ENCODE measurements at regions not wholly inside any gene's neighbourhood (a gene's known extent, or its start where the extent isn't known, plus 50 kb on each side); places are given as distances from the start of the nearest gene placed in this dataset.

DNA sequence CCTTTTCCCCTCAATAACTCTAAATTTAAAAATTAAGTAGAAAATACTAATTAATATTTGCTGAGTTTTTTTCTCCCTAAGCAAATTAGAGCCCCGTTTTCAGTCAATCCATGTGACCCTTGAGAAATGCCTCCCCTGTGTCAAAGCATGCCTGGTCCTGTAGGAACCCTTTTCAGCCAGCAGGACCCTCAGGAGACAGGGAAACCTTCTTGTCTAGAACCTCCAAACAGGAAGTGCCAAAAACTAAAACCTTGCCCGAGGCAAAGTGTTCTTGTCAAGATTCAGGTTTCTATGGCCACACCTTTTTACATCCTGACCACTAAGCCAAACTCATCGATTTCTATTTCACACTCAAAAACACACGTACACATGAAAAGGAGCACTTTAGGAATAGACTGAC, 60.1 kb upstream of the NFE2L3 start:
- no peaks in the 10 kb centered on the region for H3K36me3 ChIP-seq
- no peak for DNase-seq
- intact Hi-C loops (cut with DNase I): loop anchor here in 1 of 4 donors (10.0 kb wide), 1 partner anchor 273 kb away; no protein-coding TSS in a partner anchor
- no peaks in the 10 kb centered on the region for H3K4me1 ChIP-seq (ENCODE audit: insufficient read depth)
- H3K4me3 ChIP-seq: no peak overlapping the region
- no peaks in the 10 kb centered on the region for H3K9me3 ChIP-seq
- TF ChIP-seq POLR2A (IDR thresholded peaks at IDR 0.05): no peak
- no peak for TF ChIP-seq EP300 (IDR thresholded peaks at IDR 0.05)
- TF ChIP-seq, protein P1, sequence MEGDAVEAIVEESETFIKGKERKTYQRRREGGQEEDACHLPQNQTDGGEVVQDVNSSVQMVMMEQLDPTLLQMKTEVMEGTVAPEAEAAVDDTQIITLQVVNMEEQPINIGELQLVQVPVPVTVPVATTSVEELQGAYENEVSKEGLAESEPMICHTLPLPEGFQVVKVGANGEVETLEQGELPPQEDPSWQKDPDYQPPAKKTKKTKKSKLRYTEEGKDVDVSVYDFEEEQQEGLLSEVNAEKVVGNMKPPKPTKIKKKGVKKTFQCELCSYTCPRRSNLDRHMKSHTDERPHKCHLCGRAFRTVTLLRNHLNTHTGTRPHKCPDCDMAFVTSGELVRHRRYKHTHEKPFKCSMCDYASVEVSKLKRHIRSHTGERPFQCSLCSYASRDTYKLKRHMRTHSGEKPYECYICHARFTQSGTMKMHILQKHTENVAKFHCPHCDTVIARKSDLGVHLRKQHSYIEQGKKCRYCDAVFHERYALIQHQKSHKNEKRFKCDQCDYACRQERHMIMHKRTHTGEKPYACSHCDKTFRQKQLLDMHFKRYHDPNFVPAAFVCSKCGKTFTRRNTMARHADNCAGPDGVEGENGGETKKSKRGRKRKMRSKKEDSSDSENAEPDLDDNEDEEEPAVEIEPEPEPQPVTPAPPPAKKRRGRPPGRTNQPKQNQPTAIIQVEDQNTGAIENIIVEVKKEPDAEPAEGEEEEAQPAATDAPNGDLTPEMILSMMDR (IDR thresholded peaks at IDR 0.05): no peak
- H3K27ac ChIP-seq: no peak overlapping the region
- no peaks in the 10 kb centered on the region for H3K27me3 ChIP-seq
- WGBS, 3 donors: 66 to 75% (median 73%) methylated on average over 4 of the region's 4 CpGs

DNA sequence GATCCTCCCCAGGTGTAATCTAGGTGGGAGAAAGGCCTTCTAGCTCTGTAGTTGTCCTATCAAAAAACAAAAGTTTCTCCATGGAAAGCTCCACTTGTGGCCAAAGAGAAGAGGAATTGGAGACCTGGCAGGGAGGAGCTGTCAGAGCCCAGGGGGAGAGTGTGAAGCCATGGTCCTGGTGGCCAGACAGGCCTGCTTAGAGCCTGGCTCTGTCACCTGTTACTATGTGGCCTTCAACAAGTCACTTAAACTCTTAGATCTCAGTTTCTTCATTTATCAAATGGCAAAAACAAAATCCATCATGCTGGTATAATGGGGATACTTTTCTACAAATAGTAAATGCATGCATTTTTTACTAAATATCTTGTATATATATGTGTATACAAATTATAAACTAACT, 59.0 kb upstream of the NFE2L3 start:
- intact Hi-C loops (cut with DNase I): loop anchor here in 1 of 4 donors (10.0 kb wide), 1 partner anchor 272 kb away; no protein-coding TSS in a partner anchor
- Histone ChIP-seq H3K9me3 (no peaks in the 10 kb centered on the region), H3K4me3 (no peak overlapping the region), H3K36me3 (no peaks in the 10 kb centered on the region), H3K27ac (no peak overlapping the region), H3K27me3 (no peaks in the 10 kb centered on the region), H3K4me1 (ENCODE audit: insufficient read depth) (no peaks in the 10 kb centered on the region)
- no peak for DNase-seq
- TF ChIP-seq, protein P1 (IDR thresholded peaks at IDR 0.05): no peak
- TF ChIP-seq EP300 (IDR thresholded peaks at IDR 0.05) (no peak), POLR2A (IDR thresholded peaks at IDR 0.05) (no peak)

DNA sequence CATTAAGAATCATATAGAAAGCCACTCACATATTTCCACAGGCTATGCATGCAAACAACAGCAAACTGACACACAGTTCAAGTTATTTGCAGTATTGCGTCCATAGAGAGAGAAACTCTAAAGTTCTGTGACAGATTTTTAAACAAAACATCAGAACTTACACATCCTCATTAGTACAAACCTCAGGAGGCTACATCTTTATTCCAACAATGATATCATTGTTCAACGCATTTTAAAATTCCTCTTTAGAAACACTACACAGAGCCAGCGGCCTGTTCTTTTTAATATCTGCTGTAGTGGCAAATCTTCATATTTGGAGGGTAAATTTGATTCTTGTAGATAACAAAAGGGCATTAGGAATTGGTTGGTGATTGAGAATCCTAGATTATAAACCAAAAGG, 55.9 kb upstream of the NFE2L3 start:
- no peaks in the 10 kb centered on the region for H3K27me3 ChIP-seq
- 87 to 94% (median 91%) methylated on average over 3 of the region's 3 CpGs for WGBS, 3 donors
- TF ChIP-seq, protein P1 (IDR thresholded peaks at IDR 0.05): no peak
- TF ChIP-seq EP300 (IDR thresholded peaks at IDR 0.05): no peak
- no peak for TF ChIP-seq POLR2A (IDR thresholded peaks at IDR 0.05)
- no peak overlapping the region for H3K4me3 ChIP-seq
- no peak for DNase-seq
- H3K4me1 ChIP-seq (ENCODE audit: insufficient read depth): no peaks in the 10 kb centered on the region
- no peak overlapping the region for H3K27ac ChIP-seq
- H3K9me3 ChIP-seq: no peaks in the 10 kb centered on the region
- intact Hi-C loops (cut with DNase I): loop anchor here in 1 of 4 donors (10.0 kb wide), 1 partner anchor 269 kb away; no protein-coding TSS in a partner anchor
- H3K36me3 ChIP-seq: no peaks in the 10 kb centered on the region

DNA sequence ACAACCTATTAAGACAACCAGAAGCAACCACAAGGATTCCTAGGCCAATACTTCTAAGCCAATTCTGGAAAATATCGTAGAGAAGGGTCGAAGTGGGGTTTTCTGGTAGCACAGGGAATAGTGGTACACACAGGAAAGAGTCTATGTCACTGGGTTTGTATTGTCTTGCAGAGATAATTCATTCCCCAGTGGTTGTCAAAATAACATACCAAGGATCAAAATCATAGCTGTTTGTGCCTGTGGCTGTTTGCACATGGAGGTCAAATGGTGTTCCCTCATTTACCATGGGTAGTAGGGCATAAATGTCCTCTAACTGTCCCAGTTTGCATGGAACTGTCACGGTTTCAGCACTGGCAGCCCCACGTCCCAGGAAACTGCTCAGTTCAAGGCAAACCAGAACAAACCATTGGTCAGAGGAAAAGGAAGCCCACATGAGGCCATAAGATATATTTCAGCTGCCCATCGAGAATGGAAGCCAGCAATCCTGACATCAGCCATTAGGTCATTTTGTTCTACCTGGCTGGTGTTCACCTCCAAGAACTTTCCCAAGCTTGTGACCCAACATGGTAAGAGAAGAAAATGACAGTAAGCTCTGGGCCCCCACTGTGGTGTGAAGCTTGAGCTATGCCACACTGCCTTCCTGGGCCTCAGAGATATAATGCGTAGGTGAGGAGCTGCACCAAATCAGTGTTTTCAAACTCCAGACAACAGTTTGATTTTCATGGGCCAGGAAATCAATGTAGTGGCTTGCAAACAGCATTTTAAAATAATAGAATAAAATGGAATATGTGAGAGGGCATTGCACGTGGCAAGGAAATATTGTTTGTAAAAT, 53.9 kb upstream of the NFE2L3 start:
- no peak for DNase-seq
- 78 to 85% (median 82%) methylated on average over 7 of the region's 7 CpGs for WGBS, 3 donors
- intact Hi-C loops (cut with DNase I): loop anchor here in 1 of 4 donors (10.0 kb wide), 1 partner anchor 267 kb away; no protein-coding TSS in a partner anchor
- H3K27me3 ChIP-seq: no peaks in the 10 kb centered on the region
- TF ChIP-seq EP300 (IDR thresholded peaks at IDR 0.05): no peak
- TF ChIP-seq, protein P1 (IDR thresholded peaks at IDR 0.05): no peak
- TF ChIP-seq POLR2A (IDR thresholded peaks at IDR 0.05): no peak
- H3K4me1 ChIP-seq (ENCODE audit: insufficient read depth): no peaks in the 10 kb centered on the region
- H3K4me3 ChIP-seq: no peak overlapping the region
- no peaks in the 10 kb centered on the region for H3K36me3 ChIP-seq
- H3K9me3 ChIP-seq: no peaks in the 10 kb centered on the region
- no peak overlapping the region for H3K27ac ChIP-seq
